Activated CD4-positive, alpha-beta T cell treated with anti-CD3 and anti-CD28 coated beads, Interleukin-2, amount 50 U/mL, for 16 hours (primary cell): ENCODE measurements at regions not wholly inside any gene's neighbourhood (a gene's known extent, or its start where the extent isn't known, plus 50 kb on each side); places are given as distances from the start of the nearest gene placed in this dataset.

ENCODE experiments used
- DNase-seq: peaks from one replicate; pipeline ENCODE4 v3.0.0-alpha.2; 2020

DNA sequence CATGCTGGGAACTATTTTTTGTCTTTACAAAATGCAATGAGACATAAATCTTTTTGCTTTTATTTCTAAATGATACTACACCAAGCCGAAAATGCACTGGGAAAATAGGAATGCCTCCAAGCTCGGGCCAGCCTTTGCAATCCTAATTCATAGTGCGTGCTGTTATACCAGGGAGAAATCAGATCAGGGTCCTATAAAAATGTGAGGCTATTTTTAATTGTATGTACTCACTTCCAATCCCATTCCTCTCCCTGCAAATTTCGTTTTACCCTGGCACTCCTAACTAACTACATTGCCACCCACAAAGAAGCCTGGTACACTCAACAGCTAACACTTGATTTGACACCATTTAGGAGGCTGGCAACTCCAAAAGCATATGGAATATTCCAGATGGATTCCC is 350.6 kb upstream of the ZFP64 start:
- DNase-seq = no peak

- DNase-seq = no peak
These were observed 348.9 kb upstream of the ZFP64 start for GRCh38 chr20:52540509-52540908.

- no peak for DNase-seq
These were observed 348.3 kb upstream of the ZFP64 start for GRCh38 chr20:52539891-52540290.

- no peak for DNase-seq
These were observed 345.3 kb upstream of the ZFP64 start for GRCh38 chr20:52536841-52537400.

DNA sequence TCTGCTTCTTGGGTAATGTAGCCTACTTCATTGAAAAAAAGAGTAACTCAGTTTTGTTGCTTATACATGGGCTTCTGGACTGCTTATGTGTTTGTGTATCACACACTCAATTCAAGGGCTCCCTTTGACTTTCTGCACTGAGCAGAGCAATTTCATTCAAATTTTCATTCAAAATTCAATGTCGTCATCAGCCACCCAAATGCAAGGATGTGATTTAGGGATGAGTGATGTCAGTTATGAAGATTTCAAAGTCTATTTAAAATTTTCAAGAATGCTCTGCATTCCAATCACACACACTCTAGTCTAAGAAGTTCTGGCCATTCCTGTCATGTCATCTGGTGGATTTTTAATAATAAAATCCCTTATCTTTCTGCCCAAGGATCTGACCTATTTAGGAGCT is 344.5 kb upstream of the ZFP64 start:
- no peak for DNase-seq

GRCh38 chr20:52534616-52535015 is 343.0 kb upstream of the ZFP64 start:
- DNase-seq = no peak

DNA sequence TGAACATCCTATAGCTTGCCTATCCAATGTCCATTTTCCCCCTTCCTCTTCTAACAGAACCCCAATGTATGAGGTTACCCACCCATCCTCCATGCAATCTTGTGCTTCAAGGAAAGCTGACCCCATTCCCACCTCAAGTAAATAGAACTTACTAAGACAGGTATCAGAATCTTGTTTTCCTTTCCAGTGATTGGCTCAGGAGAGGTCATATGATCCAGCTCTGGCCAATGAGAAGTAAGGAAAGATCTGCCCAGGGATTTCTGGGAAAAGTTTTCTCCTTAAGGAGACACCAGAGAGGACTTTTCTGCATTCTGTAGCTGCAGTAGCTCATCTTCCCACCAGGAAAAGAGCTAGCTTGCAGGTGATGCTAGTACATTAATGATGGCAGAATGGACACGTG is 341.8 kb upstream of the ZFP64 start:
- DNase-seq = no peak

DNA sequence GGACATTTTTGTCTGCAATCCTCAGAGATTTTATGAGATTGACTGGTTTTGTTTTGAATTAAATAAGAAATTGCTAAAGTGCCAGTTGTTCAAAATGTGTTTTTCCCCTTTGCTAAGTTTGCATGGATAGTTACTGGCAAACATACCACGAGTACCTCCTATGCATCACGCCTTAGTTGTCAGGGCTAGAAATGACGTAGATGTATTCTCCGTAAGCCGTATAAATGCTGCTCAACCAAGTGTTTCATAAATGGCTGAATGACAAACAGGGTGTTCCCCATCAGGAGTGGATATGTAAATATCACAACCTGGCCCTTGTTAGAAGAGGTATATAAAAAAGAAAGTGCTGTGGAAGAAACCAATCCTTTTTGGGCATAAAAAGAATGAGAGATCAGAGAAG is 341.1 kb upstream of the ZFP64 start:
- DNase-seq = no peak

DNA sequence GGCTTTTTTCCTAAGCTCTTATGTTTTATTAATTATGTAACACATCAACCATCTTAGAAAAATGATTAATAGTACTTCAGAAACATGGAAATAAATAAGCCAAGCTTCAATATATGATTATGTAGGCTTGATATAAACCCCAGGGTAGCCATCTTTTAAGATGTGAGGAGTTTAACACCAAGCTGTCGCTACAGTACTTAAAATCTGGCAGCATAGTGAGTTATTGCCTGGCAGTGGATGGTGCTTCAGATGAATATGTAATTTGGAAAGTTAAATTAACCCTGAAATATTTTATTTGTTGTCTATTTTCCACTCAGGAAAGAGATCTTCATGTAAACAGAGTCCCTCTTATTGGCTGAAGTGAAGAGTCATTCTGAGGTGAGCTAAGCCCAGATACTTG is 339.0 kb upstream of the ZFP64 start:
- DNase-seq = no peak

- DNase-seq = no peak
These were observed 338.2 kb upstream of the ZFP64 start for GRCh38 chr20:52529826-52530225.

- DNase-seq = no peak
These were observed 333.3 kb upstream of the ZFP64 start for GRCh38 chr20:52524861-52525260.

DNA sequence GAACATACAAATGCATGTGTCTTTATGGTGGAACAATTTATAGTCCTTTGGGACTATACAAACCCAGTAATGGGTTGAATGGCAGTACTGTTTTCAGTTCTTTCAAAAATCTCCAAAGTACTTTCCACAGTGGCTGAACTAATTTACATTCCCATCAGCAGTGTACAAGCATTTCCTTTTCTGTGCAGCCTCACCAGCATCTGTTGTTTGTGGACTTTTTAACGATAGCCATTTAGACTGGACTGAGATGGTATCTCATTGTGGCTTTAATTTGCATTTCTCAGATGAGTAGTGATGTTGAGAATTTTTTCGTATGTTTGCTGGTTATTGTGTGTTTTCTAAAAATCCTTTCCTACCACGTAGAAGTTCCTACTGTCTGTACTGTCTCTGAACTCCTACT is 327.2 kb upstream of the ZFP64 start:
- no peak for DNase-seq

DNA sequence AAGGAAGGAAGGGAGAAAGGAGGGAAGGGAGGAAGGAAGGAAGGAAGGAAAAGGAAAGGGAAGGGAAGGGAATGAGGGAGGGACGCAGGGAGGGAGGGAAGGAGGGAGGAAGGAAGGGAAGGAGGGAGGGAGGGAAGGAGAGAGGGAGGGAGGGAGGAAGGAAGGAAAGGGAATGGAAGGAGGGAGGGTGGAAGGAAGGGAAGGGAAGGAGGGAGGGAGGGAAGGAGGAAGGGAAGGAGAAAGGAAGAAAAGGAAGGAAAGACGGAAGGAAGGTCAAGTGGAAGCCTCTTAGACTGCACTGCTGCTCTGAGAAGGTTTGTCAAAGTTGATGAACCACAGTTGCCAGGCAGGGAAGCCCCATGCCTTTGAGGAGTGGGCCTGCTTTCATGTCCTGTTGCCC is 324.3 kb upstream of the ZFP64 start:
- DNase-seq = no peak

DNA sequence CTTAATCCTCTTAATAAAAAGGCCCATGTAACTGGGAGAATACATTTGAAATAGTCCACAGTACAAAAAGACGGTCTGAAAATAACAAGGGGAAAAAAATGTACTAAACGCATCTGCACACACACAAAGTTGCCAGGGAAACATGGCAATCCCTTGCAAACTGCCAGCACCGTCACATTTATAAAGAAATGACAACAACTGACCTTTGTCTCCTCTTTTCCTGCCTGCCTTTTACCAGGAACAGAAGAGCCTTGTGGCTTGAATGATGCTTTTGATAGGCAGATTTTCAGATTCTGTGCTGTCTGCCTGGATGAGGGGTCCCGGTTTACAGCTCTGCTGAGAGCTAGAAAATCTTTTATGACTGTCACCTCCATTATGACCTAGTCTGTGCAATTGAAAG is 308.6 kb upstream of the ZFP64 start:
- DNase-seq = no peak

DNA sequence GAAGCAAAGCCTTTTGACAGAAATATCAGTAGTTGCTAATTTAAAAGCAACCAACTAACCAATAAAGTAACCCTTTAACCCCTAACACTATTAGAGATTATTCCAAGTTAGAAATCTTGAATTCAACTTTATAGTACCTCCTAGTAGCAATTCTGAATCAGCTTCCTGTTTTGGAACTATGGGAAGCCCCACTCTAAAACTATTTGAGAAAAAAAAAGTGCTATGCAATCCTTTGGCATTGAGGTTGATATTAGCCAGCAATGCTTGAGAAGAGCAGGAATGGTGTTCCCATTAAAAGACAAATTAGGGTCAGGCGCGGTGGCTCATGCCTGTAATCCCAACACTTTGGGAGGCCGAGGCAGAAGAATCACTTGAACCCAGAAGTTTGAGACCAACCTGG is 306.2 kb upstream of the ZFP64 start:
- DNase-seq = no peak

- no peak for DNase-seq
These were observed 304.6 kb upstream of the ZFP64 start for GRCh38 chr20:52496191-52496590.

DNA sequence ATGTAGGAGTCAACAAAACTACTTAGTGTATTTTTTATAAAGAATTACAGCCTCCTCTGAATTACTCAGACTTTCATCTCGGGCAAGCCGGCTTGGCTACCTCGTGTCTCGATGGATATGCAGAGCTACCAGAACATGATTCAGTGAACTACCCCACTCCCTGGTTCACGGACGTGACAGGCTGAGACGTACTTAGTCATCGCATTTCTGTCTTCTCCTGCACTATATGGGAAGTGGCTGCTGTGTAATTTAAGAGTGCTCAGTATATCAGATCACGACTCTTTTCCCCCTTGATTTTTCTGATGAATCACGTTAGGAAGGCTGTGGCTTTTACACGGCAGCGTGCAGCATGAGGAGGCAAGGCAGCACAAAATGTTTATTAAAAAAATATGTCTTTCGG is 302.7 kb upstream of the ZFP64 start:
- peak; percentile 32 for DNase-seq

GRCh38 chr20:52493171-52493721 is 301.7 kb upstream of the ZFP64 start:
- no peak for DNase-seq

- no peak for DNase-seq
These were observed 299.3 kb upstream of the ZFP64 start for GRCh38 chr20:52490711-52491430.

DNA sequence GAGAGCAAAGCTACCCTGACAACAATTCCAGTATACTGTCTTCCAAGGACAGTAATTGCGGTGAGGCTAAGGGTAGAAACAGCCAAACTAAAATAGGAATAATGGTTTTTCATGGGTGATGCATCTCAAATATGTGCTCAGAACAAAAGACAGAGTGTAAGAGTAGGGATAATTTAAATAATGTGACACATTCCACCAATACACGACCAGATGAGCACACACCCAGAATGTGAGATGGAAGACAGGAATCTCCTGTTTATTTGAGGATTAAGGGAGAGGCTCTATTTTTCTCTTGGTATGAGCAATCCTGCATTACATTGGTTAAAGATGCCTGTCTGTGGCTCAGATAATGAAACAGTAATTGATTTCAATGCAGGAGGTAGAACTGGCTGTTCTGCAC is 292.9 kb upstream of the ZFP64 start:
- DNase-seq = no peak

GRCh38 chr20:52483382-52483781 is 291.8 kb upstream of the ZFP64 start:
- no peak for DNase-seq

- no peak for DNase-seq
These were observed 290.5 kb upstream of the ZFP64 start for GRCh38 chr20:52482044-52482443.

DNA sequence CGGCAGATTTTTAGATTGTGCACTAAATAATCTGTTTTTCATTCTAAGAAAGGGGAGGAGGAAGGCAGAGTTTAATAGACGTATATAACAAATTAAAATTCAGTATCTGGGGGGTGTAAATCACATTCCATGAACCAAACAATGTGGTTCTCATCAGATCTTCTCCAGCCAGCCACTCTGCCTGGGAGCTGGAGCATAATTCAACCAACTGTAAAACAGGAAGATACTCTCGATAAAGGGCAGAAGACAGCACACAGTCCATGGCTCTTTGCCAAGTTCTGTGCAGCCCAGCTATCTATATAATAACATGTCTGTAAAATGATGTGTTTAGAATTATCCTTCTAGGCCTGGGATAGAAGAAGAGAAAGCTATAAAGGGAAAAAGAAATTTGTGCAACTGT is 289.9 kb upstream of the ZFP64 start:
- no peak for DNase-seq

DNA sequence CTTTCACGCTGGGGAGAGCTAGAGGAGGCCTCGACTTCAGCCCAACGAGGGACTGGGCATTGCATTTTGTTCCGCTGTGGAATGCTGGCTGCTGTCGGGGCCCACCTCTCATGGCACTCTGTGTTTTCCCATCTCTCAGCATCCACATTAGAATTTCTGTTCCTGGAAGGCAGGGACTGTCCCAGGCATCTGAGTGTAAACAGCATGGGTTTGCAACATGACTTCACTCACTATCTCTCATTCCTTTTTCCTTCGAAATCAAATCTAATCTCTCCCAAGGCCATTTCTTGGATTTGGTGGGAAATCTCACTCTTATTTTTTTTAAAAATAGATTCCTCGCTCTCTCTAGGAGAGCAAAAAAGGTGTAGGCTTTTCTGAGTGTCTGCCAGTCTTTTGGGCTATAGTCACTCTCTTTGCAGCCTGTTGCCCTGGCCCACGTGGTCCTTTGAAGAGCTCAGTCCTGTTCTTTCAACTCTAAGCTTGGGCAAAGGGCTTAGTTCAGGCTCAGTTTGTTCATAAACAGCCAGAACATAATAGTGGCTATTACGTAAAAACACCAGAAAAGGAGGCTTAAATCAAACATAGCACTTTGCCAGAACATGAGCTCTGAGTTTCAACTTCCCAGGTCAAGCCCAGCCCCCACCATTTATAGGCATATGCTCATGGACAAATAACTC is 284.6 kb upstream of the ZFP64 start:
- no peak for DNase-seq
